Neuron (in vitro differentiated cells): ENCODE measurements at regions not wholly inside any gene's neighbourhood (a gene's known extent, or its start where the extent isn't known, plus 50 kb on each side); places are given as distances from the start of the nearest gene placed in this dataset.

ENCODE experiments used
- H2AFZ ChIP-seq: one replicate; pipeline ENCODE4 v1.6.1; 2013; ENCODE audit warnings: low read depth, mild to moderate bottlenecking, inconsistent platforms, low read length, moderate library complexity
- H3K27me3 ChIP-seq: one replicate; pipeline ENCODE4 v1.6.1; 2013; ENCODE audit warnings: low read length; ENCODE audit not compliant: insufficient read depth
- H3K36me3 ChIP-seq: one replicate; pipeline ENCODE4 v1.6.1; 2013; ENCODE audit warnings: low read length; ENCODE audit not compliant: insufficient read depth
- H3K4me1 ChIP-seq: one replicate; pipeline ENCODE4 v1.6.1; 2013; ENCODE audit warnings: low read length; ENCODE audit not compliant: insufficient read depth
- H3K4me3 ChIP-seq: 2 replicates; pipeline ENCODE4 v1.5.1; 2013; ENCODE audit warnings: mild to moderate bottlenecking, low read length, moderate library complexity
- H3K9me3 ChIP-seq: one replicate; pipeline ENCODE4 v1.6.1; 2013; ENCODE audit warnings: low read length

DNA sequence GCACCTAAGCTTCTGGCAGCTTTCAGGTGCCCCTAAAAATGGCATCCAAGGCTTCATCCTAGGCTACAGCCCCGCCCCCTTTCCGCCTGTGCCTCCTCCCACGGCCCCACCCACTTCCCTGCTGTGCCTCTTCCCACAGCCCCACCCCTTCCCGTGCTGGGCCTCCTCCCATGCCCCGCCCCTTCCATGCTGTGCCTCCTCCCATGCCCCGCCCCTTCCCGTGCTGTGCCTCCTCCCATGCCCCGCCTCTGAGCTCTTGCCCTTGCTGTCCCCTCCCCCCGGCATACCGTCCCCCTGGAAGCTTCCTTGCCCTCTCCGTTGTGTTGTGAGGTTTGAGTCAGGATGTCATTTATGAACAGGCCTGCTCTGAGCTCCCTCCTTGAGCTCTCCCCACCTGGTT, 228.5 kb upstream of the AJAP1 start:
- Histone ChIP-seq H3K27me3 (no peaks in the 10 kb centered on the region), H2AFZ (no peak overlapping the region), H3K4me1 (peaks cover 9% of the 10 kb centered on the region), H3K9me3 (no peaks in the 10 kb centered on the region), H3K36me3 (no peaks in the 10 kb centered on the region), H3K4me3 (no peak overlapping the region)

GRCh38 chr1:4428711-4429110, 225.7 kb upstream of the AJAP1 start:
- H3K27me3 ChIP-seq, result no peaks in the 10 kb centered on the region
- no peak overlapping the region for H3K4me3 ChIP-seq
- no peaks in the 10 kb centered on the region for H3K36me3 ChIP-seq
- H3K4me1 ChIP-seq, result no peaks in the 10 kb centered on the region
- no peaks in the 10 kb centered on the region for H3K9me3 ChIP-seq
- no peak overlapping the region for H2AFZ ChIP-seq

DNA sequence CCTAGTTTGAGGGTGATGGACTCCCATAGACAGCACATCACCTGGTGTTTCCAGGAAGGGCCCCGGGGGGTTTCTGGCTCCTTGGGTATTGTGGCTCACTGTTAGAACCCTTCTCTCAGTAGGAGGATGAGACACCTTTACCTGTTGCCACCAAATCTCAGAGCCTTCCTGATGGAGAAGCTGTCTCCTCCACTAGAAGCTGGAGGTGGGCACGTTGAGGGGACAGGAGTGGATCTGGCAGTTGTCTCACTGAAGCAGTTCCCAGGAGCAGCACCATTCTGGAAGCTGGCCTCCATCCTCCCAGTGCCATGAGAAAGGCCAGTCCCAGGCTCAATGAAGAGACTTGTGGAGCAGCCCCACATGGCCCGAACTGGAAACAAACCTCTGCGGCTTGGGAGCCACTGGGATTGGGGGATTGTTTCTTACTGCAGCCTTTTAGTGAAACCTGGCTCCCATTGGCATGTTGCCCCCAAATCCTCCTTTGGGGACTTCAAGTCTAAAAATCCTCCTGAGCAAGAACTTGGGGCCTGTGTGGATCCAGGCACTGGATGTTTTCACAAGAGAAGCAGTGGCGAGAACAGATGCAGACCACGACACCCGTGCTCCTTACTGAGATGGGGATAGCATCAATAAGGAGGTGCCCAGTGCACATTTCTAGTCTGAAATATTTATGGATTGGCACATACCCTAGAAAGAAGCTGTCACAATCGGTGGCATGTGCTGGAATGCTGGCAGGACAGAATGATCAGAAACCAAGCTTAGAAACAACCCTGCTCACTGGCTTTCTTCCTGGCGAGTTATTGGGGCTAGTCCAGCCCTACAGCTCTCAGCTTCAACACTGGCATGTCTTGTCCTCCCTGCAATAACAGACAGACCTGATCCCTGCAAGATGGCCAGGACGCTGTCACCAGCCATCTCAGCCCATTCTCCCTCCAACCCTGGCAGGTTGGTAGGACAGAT, 223.7 kb upstream of the AJAP1 start:
- Histone ChIP-seq H3K4me1 (no peaks in the 10 kb centered on the region), H3K36me3 (no peaks in the 10 kb centered on the region), H3K4me3 (no peak overlapping the region), H2AFZ (no peak overlapping the region), H3K9me3 (no peaks in the 10 kb centered on the region), H3K27me3 (no peaks in the 10 kb centered on the region)

DNA sequence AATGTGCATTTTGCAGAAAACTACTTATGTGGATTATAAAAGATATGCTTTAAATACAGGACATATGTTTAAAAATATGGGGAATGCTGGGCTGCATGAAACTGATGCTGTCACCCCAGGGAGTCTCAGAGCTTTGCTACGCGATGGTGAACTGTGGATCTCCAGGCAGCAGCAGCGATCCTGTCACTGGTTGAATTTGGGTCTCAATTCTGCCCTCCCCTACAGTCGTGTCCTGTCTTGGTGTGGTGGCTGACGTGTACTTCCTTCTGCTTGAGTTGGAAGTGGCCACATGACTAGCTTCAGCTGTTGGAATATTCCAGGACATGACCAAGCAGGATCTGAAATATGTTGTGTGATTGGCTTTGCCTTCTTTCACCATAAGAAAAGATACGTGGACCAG, 222.9 kb upstream of the AJAP1 start:
- no peaks in the 10 kb centered on the region for H3K27me3 ChIP-seq

GRCh38 chr1:4433075-4433474, 221.3 kb upstream of the AJAP1 start:
- H3K9me3 ChIP-seq, result no peaks in the 10 kb centered on the region
- no peak overlapping the region for H2AFZ ChIP-seq
- no peaks in the 10 kb centered on the region for H3K4me1 ChIP-seq
- H3K4me3 ChIP-seq, result no peak overlapping the region
- no peaks in the 10 kb centered on the region for H3K36me3 ChIP-seq
- no peaks in the 10 kb centered on the region for H3K27me3 ChIP-seq

More for the DNA sequence above, 222.9 kb upstream of the AJAP1 start:
- H3K4me3 ChIP-seq, result no peak overlapping the region
- H3K9me3 ChIP-seq, result no peaks in the 10 kb centered on the region
- H3K36me3 ChIP-seq, result no peaks in the 10 kb centered on the region
- no peak overlapping the region for H2AFZ ChIP-seq
- no peaks in the 10 kb centered on the region for H3K4me1 ChIP-seq

DNA sequence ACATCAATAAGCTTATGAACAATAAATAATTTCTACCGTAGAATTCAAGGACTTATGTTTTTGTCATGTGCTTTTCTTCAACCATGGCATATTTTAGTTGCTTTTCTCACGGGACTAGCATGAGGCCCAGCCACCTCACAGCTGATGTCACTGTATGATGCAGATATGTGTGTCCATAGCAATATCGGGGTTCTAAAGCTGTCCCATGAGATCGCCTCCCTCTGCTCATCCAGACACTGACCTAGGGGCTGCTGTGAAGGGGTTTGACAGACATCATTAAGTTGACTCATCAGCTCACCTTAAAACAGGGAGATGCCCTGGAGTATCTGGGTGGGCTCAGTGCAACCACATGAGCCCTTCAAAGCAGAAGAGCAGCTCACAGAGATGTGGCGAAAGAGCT, 210.3 kb upstream of the AJAP1 start:
- no peaks in the 10 kb centered on the region for H3K4me1 ChIP-seq
- peaks cover 8% of the 10 kb centered on the region for H3K27me3 ChIP-seq
- H3K9me3 ChIP-seq, result no peaks in the 10 kb centered on the region
- H3K4me3 ChIP-seq, result no peak overlapping the region
- no peaks in the 10 kb centered on the region for H3K36me3 ChIP-seq
- H2AFZ ChIP-seq, result no peak overlapping the region

GRCh38 chr1:4447778-4448420, 206.5 kb upstream of the AJAP1 start:
- H3K9me3 ChIP-seq, result no peaks in the 10 kb centered on the region
- H3K36me3 ChIP-seq, result no peaks in the 10 kb centered on the region
- H3K4me1 ChIP-seq, result no peaks in the 10 kb centered on the region
- peaks cover 8% of the 10 kb centered on the region for H3K27me3 ChIP-seq
- H2AFZ ChIP-seq, result no peak overlapping the region
- no peak overlapping the region for H3K4me3 ChIP-seq

DNA sequence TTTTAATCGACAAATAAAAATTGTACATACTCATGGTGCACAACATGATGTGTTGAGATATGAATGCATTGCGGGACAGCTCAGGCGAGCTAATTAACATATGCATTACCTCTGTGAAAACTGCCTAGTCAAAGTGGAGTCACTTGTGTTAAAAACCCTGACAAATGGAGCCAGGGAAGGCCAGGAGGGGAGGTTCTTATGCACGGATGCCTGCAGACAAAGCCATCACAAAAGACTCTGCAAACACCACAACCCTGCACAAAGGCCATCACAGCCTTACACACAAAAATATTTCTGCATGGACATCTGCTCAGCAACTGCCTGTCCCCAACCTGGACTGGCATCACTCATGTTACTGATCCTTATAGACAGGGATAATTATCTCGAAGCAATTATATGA, 204.4 kb upstream of the AJAP1 start:
- Histone ChIP-seq H3K9me3 (no peaks in the 10 kb centered on the region), H3K27me3 (peaks cover 8% of the 10 kb centered on the region), H2AFZ (no peak overlapping the region), H3K4me1 (no peaks in the 10 kb centered on the region), H3K36me3 (no peaks in the 10 kb centered on the region), H3K4me3 (no peak overlapping the region)

- no peaks in the 10 kb centered on the region for H3K9me3 ChIP-seq
- H3K4me1 ChIP-seq, result no peaks in the 10 kb centered on the region
- H3K4me3 ChIP-seq, result no peak overlapping the region
- no peaks in the 10 kb centered on the region for H3K36me3 ChIP-seq
- no peak overlapping the region for H2AFZ ChIP-seq
- peaks cover 3% of the 10 kb centered on the region for H3K27me3 ChIP-seq
These were observed 201.7 kb upstream of the AJAP1 start for GRCh38 chr1:4452701-4453100.

DNA sequence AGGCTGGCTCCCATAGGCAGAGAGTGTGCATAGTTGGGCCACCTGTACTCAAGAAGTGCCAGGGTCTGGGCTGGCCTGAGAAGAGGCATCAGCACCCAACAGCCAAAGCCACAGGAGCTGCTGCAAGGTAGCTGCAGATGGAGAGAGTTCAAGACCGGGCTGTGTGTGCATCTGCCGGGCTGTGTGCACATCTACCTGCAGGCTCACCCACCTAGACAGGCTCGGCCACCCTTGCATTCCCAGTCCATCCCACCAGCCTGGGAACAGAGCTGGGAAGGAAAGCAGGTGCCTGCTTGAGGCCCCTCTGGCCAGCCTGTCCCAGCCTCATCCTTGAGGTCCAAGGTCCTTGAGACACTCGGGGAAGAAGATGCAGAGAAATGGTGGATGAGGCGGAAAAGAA, 194.4 kb upstream of the AJAP1 start:
- Histone ChIP-seq H3K4me1 (no peaks in the 10 kb centered on the region), H3K9me3 (no peaks in the 10 kb centered on the region), H3K27me3 (no peaks in the 10 kb centered on the region), H3K4me3 (no peak overlapping the region), H2AFZ (no peak overlapping the region), H3K36me3 (no peaks in the 10 kb centered on the region)

DNA sequence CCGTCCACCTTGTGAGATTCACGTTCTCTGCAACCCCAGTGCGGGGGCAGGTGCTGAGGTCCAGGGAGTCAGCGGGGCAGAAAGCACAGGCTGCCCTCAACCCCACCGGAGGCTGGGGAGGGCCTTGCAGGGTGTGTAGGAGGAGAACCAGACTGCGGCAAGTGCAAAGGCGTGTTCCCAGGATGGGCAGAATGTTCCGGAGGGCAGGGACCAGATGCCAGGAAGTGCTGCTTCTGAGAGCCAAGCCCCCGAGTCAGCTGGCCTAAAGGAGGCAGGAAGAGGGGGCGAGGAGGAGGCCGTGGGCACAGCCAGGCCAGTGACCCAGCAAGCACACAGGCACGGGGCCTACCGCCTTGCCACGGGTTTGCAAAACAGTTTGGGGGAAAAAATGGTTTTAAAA, 193.8 kb upstream of the AJAP1 start:
- no peak overlapping the region for H3K4me3 ChIP-seq
- H3K4me1 ChIP-seq, result no peaks in the 10 kb centered on the region
- no peak overlapping the region for H2AFZ ChIP-seq
- H3K9me3 ChIP-seq, result no peaks in the 10 kb centered on the region
- no peaks in the 10 kb centered on the region for H3K27me3 ChIP-seq
- H3K36me3 ChIP-seq, result no peaks in the 10 kb centered on the region

DNA sequence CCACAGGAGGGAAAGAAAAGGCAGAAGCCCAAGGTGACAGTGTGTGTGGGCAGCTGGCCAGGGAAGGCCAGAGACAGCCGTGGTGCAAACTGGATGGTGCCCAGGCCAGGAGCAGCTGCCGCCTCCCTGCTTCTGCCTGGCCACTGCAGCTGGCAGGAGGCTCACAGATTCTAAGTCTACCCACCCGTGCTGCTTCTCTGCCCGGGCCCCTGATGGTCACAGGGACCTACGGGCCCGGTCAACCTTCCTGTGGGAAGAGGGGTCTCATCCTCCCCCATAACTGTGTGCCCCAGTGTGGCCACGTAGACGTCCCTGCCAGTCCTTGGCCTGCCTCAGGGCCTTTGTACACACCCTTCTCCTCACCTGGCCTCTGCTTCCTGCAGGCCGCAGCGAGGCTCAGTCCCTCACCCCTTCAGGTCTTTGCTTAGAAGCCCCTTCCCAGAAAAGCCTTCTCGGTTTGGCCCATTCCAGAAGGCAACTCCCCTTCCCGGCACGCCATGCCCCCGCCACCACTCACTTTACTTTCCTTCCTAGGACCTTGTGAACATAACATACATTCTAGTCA, 192.6 kb upstream of the AJAP1 start:
- H3K9me3 ChIP-seq, result no peaks in the 10 kb centered on the region
- H3K36me3 ChIP-seq, result no peaks in the 10 kb centered on the region
- no peaks in the 10 kb centered on the region for H3K27me3 ChIP-seq
- H2AFZ ChIP-seq, result no peak overlapping the region
- H3K4me3 ChIP-seq, result no peak overlapping the region
- no peaks in the 10 kb centered on the region for H3K4me1 ChIP-seq

DNA sequence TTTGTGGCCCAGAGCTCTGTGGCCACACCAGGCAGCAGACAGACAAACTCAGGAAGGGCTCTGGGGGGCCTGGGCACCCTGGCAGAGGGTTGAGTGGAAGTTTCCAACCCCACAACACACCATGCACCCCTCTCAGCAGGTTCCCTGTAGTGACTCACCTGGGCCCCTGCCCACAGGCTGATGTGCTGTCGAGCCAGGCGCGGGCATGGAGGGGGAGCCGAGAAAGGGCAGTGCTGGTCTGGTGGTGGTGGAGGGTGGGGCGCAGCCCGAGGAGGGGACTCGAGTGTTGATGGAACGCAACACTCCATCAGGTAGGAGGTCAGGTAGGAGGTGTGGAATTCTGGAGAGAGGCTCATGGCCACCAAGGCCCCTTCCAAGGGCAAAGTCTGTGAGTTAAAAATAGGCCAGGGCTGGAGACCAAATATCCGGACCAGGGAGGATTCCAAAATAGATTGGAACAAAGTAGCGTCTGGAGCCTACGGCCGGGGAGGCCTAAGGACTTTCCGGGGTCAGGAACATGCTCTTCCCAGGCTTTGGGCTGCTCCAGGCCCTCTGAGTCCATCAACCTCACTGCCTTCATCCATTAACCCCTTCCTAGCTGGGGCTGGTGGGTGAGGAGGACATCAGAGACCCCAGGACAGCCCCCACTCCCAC, 191.5 kb upstream of the AJAP1 start:
- no peak overlapping the region for H2AFZ ChIP-seq
- no peaks in the 10 kb centered on the region for H3K9me3 ChIP-seq
- H3K4me1 ChIP-seq, result no peaks in the 10 kb centered on the region
- no peak overlapping the region for H3K4me3 ChIP-seq
- H3K27me3 ChIP-seq, result no peaks in the 10 kb centered on the region
- no peaks in the 10 kb centered on the region for H3K36me3 ChIP-seq
